ENCODE measurements at regions not wholly inside any gene's neighbourhood (a gene's known extent, or its start where the extent isn't known, plus 50 kb on each side); places are given as distances from the start of the nearest gene placed in this dataset.

DNA sequence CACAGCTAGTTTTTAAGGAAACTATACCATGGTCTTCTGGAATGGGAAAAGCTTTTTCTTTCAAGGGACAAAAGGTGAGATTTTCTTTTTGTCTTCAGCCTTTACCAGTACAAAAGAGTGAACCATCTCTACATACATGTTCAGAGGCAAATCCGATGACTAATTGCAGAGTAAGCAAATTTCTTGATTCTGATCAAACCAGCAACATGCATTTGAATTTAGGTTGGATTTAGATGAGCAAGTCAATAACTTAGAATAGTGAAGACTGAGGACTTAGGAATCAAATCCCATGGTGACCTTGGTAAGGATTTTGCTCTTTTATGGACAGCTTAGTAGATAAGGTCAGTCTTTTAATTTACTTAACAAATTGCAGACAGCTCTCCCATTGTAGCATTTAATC lies 65.9 kb upstream of the BLID start:
- Histone ChIP-seq H3K36me3 (ENCODE audit: control insufficient read depth, insufficient read depth, low read length) (no peaks in the 10 kb centered on the region), H3K27ac (ENCODE audit: low read depth, low read length) (no peak overlapping the region), H3K4me3 (ENCODE audit: low read length) (no peak overlapping the region), H3K4me1 (ENCODE audit: control insufficient read depth, insufficient read depth, low read length) (peaks cover 3% of the 10 kb centered on the region), H3K27me3 (ENCODE audit: control insufficient read depth, insufficient read depth, low read length) (no peaks in the 10 kb centered on the region), H3K9ac (ENCODE audit: low read length) (no peak overlapping the region)

- Histone ChIP-seq H3K27me3 (ENCODE audit: control insufficient read depth, insufficient read depth, low read length) (no peaks in the 10 kb centered on the region), H3K27ac (ENCODE audit: low read depth, low read length) (no peak overlapping the region), H3K4me3 (ENCODE audit: low read length) (no peak overlapping the region), H3K4me1 (ENCODE audit: control insufficient read depth, insufficient read depth, low read length) (peaks cover 3% of the 10 kb centered on the region), H3K36me3 (ENCODE audit: control insufficient read depth, insufficient read depth, low read length) (no peaks in the 10 kb centered on the region), H3K9ac (ENCODE audit: low read length) (no peak overlapping the region)
Measured at GRCh38 chr11:122181372-122181771, 65.4 kb upstream of the BLID start.

DNA sequence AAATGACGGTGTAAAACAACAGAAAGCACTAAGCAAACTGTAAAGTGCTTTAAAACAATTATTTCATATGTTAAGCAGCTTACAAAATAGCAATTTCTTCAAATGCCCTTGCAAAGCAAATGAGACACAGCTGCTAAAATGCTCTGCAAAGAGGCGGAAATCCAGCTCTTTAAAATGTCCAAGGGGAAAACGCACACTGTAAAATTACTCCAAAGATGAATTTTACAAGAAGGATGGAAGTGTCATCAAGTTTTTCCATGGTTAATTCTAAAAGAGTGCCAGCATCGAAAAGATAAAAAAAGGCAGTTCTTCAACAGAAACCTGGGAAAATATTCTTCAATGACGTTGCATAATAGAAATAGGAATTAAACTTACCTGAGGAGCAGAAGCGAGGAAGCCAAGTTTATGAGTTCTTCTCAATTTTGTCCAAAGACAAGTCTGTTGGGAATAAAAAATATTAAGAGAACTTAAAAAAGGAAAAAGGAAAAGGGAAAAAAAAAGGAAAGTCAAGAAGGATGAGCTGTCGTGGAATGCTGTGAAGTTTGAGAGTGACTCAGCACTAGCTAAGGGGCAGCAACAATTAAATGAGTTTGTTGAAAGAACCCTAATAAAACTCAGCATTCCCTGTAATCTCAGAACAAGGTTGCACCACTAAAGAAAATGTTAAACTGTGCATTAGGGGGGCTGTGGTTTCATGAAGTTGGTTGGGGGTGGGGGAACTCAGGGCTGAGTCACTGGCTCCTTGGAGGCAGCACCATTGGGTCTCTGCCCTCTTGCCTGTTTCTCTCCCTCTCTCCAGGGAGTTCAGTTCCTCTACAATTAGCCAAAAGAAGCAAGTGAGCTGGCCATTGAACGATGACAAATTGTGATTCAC lies 64.2 kb upstream of the BLID start:
- H3K4me1 ChIP-seq (ENCODE audit: control insufficient read depth, insufficient read depth, low read length) = peaks cover 3% of the 10 kb centered on the region
- no peaks in the 10 kb centered on the region for H3K36me3 ChIP-seq (ENCODE audit: control insufficient read depth, insufficient read depth, low read length)
- H3K27ac ChIP-seq (ENCODE audit: low read depth, low read length) = no peak overlapping the region
- H3K4me3 ChIP-seq (ENCODE audit: low read length) = no peak overlapping the region
- H3K9ac ChIP-seq (ENCODE audit: low read length) = no peak overlapping the region
- no peaks in the 10 kb centered on the region for H3K27me3 ChIP-seq (ENCODE audit: control insufficient read depth, insufficient read depth, low read length)

DNA sequence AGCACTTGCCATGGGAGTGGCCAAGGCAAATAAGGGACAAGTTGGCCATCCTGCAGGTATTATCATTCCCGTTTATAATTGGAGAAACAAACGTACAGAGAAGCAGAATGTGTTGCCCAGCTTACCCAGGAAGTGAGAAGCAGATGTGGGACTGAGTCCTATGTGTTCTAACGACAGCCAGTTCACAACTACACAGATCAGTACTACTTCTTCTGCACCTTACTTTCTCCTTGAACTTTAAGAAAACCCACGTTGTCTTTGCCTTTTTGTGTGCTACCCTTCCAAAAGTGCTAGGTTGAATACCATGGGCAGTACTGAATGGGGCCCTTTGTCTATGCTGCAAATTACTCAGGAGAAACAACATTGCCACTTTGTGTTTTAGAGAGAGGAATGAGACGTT lies 62.8 kb upstream of the BLID start:
- Histone ChIP-seq H3K27me3 (ENCODE audit: control insufficient read depth, insufficient read depth, low read length) (no peaks in the 10 kb centered on the region), H3K4me3 (ENCODE audit: low read length) (no peak overlapping the region), H3K27ac (ENCODE audit: low read depth, low read length) (no peak overlapping the region), H3K4me1 (ENCODE audit: control insufficient read depth, insufficient read depth, low read length) (peaks cover 3% of the 10 kb centered on the region), H3K9ac (ENCODE audit: low read length) (no peak overlapping the region), H3K36me3 (ENCODE audit: control insufficient read depth, insufficient read depth, low read length) (no peaks in the 10 kb centered on the region)

DNA sequence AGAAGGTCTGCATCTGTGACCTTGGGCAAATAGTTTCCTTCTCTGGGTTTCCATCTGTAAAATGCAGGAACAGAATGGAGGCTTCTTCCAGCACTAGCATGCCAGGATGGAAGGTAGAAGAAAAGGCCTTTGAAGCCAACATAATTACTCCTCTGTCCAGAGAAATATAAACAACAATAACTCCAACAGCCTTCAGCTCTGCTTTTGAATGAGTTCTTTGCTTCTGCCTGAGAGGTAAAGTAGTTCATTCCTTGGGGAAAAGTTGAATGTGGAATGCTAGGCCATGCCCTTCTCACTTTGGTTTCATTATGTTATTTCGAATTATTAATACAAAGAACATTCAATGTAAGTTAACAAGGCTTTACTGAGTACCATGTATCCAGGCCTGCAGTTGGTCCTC lies 61.2 kb upstream of the BLID start:
- Histone ChIP-seq H3K27me3 (ENCODE audit: control insufficient read depth, insufficient read depth, low read length) (no peaks in the 10 kb centered on the region), H3K27ac (ENCODE audit: low read depth, low read length) (no peak overlapping the region), H3K9ac (ENCODE audit: low read length) (no peak overlapping the region), H3K4me3 (ENCODE audit: low read length) (no peak overlapping the region), H3K4me1 (ENCODE audit: control insufficient read depth, insufficient read depth, low read length) (peaks cover 3% of the 10 kb centered on the region), H3K36me3 (ENCODE audit: control insufficient read depth, insufficient read depth, low read length) (no peaks in the 10 kb centered on the region)

DNA sequence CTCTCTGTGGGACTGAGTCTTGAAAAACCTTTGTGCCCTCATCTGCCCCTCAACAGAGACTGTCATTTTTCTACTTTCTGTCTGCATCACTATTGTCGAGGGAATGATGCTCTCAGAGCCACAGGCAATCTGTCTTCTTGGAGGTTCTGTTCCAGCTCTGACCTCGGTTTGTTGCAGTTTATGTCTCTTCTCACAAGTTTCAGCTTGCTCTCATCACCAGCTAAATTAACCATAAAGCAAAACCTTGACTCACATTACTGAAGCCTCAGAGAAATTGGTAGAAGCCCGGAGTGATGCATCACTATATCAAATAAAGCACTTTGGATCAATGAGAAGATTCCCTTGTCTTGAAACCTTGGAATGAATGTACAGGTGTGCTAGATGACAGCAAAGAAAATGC lies 60.6 kb upstream of the BLID start:
- H3K4me3 ChIP-seq (ENCODE audit: low read length) = no peak overlapping the region
- H3K27ac ChIP-seq (ENCODE audit: low read depth, low read length) = no peak overlapping the region
- H3K27me3 ChIP-seq (ENCODE audit: control insufficient read depth, insufficient read depth, low read length) = no peaks in the 10 kb centered on the region
- peaks cover under 1% of the 10 kb centered on the region for H3K4me1 ChIP-seq (ENCODE audit: control insufficient read depth, insufficient read depth, low read length)
- H3K36me3 ChIP-seq (ENCODE audit: control insufficient read depth, insufficient read depth, low read length) = no peaks in the 10 kb centered on the region
- no peak overlapping the region for H3K9ac ChIP-seq (ENCODE audit: low read length)

- Histone ChIP-seq H3K27me3 (ENCODE audit: control insufficient read depth, insufficient read depth, low read length) (no peaks in the 10 kb centered on the region), H3K9ac (ENCODE audit: low read length) (no peak overlapping the region), H3K36me3 (ENCODE audit: control insufficient read depth, insufficient read depth, low read length) (no peaks in the 10 kb centered on the region), H3K4me1 (ENCODE audit: control insufficient read depth, insufficient read depth, low read length) (no peaks in the 10 kb centered on the region), H3K4me3 (ENCODE audit: low read length) (no peak overlapping the region), H3K27ac (ENCODE audit: low read depth, low read length) (no peak overlapping the region)
Measured at GRCh38 chr11:122175306-122175705, 59.3 kb upstream of the BLID start.

GRCh38 chr11:122173587-122173986 lies 57.6 kb upstream of the BLID start:
- H3K4me3 ChIP-seq (ENCODE audit: low read length) = no peak overlapping the region
- H3K4me1 ChIP-seq (ENCODE audit: control insufficient read depth, insufficient read depth, low read length) = no peaks in the 10 kb centered on the region
- no peak overlapping the region for H3K9ac ChIP-seq (ENCODE audit: low read length)
- H3K36me3 ChIP-seq (ENCODE audit: control insufficient read depth, insufficient read depth, low read length) = no peaks in the 10 kb centered on the region
- no peak overlapping the region for H3K27ac ChIP-seq (ENCODE audit: low read depth, low read length)
- no peaks in the 10 kb centered on the region for H3K27me3 ChIP-seq (ENCODE audit: control insufficient read depth, insufficient read depth, low read length)

- H3K9ac ChIP-seq (ENCODE audit: low read length) = no peak overlapping the region
- no peaks in the 10 kb centered on the region for H3K27me3 ChIP-seq (ENCODE audit: control insufficient read depth, insufficient read depth, low read length)
- H3K27ac ChIP-seq (ENCODE audit: low read depth, low read length) = no peak overlapping the region
- no peak overlapping the region for H3K4me3 ChIP-seq (ENCODE audit: low read length)
- H3K36me3 ChIP-seq (ENCODE audit: control insufficient read depth, insufficient read depth, low read length) = no peaks in the 10 kb centered on the region
- H3K4me1 ChIP-seq (ENCODE audit: control insufficient read depth, insufficient read depth, low read length) = no peaks in the 10 kb centered on the region
Measured at GRCh38 chr11:122173074-122173450, 57.0 kb upstream of the BLID start.

DNA sequence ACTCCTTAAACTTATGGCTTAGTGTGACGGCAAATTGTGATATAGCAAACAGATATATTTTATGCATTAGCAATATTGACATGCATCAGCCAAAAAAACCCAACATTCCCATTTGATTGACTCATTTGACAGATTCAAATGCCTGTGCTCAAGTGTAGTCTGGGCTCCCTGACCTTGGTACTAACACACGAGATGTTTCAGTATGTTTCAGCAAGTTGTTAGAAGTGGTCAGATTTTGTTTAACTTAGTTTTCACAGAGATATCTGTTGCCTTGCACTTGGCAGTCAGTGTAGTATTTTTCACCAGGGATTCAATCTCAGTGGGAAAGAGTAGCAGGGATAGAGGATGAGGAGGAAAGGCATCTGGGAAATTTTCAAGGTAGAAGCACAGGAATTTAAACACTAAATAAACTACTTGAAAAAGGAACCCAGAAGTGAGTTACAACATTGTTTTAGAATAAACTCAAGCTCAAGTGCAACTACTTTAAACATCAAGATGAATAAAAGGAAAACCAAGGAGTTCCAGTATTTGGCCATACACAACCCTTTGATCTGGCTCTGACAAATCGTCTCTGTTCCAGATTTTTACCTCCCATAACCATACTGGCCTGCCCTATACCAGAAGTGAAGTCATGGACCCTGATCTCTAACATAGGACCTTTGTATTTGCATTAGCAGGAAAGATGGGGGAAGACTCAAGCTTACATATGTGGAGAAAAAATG lies 56.5 kb upstream of the BLID start:
- Histone ChIP-seq H3K9ac (ENCODE audit: low read length) (no peak overlapping the region), H3K27me3 (ENCODE audit: control insufficient read depth, insufficient read depth, low read length) (no peaks in the 10 kb centered on the region), H3K4me3 (ENCODE audit: low read length) (no peak overlapping the region), H3K27ac (ENCODE audit: low read depth, low read length) (no peak overlapping the region), H3K4me1 (ENCODE audit: control insufficient read depth, insufficient read depth, low read length) (no peaks in the 10 kb centered on the region), H3K36me3 (ENCODE audit: control insufficient read depth, insufficient read depth, low read length) (no peaks in the 10 kb centered on the region)

DNA sequence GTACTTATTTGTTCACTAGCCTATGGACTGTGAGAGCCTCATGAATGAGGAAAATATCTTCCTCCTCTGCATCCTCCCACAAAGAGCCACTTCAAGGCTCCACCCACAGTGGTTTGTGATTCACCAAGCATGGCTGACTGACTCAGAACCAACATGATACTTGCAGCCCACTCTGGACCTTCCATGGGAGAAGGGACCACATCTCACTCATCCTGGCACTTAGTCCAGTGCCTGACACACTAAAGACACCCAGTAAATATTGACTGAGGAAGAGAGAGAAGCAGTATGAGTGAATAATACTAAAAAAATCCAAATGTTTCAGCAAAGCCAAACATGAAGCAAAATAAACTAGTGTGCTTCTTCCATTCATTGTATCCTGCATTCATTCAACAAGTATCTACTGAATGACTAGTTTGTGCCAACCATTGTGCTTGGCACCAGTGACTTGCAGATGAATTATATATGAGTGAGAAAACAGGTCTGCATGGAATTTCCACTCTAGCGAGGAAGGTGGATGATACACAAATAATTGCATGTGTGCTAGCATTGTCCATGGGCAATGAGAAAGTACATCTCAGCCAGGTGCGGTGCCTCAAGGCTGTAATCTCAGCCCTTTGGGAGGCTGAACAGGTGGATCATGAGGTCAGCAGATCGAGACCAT lies 54.9 kb upstream of the BLID start:
- Histone ChIP-seq H3K36me3 (ENCODE audit: control insufficient read depth, insufficient read depth, low read length) (no peaks in the 10 kb centered on the region), H3K9ac (ENCODE audit: low read length) (no peak overlapping the region), H3K27me3 (ENCODE audit: control insufficient read depth, insufficient read depth, low read length) (no peaks in the 10 kb centered on the region), H3K4me1 (ENCODE audit: control insufficient read depth, insufficient read depth, low read length) (no peaks in the 10 kb centered on the region), H3K4me3 (ENCODE audit: low read length) (no peak overlapping the region), H3K27ac (ENCODE audit: low read depth, low read length) (no peak overlapping the region)

GRCh38 chr11:122168218-122168617 lies 52.2 kb upstream of the BLID start:
- H3K4me3 ChIP-seq (ENCODE audit: low read length) = no peak overlapping the region
- H3K27ac ChIP-seq (ENCODE audit: low read depth, low read length) = no peak overlapping the region
- no peaks in the 10 kb centered on the region for H3K4me1 ChIP-seq (ENCODE audit: control insufficient read depth, insufficient read depth, low read length)
- H3K27me3 ChIP-seq (ENCODE audit: control insufficient read depth, insufficient read depth, low read length) = no peaks in the 10 kb centered on the region
- no peaks in the 10 kb centered on the region for H3K36me3 ChIP-seq (ENCODE audit: control insufficient read depth, insufficient read depth, low read length)
- H3K9ac ChIP-seq (ENCODE audit: low read length) = no peak overlapping the region

Data from rectal smooth muscle tissue (tissue), 1 donor.